ENCODE measurements at regions not wholly inside any gene's neighbourhood (a gene's known extent, or its start where the extent isn't known, plus 50 kb on each side); places are given as distances from the start of the nearest gene placed in this dataset.

DNA sequence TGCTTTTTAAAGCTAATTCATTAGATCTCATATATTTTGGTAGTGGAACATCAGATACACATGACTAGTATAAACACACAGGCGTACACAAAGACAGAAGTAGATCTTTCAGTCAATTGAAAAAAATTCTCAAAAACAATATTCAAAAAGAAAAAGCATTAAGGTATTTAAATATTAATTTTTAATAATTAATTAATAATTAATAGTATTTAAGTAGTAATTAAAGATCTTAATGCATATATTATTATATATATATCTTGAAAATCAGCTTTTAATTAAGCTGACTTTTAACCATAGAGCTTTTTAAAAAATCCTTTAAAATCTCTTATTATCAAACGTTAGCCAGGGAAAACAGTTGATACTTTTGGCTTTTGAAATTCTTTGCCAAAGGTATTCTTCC lies 489.4 kb upstream of the PCDH20 start:
- ATAC-seq = no peak
- TF ChIP-seq CSDC2 (CRISPR knock-in tag; IDR thresholded peaks at IDR 0.05) (no peak), PPARA (CRISPR knock-in tag; IDR thresholded peaks at IDR 0.05; ENCODE audit: borderline replicate concordance) (no peak), ISL1 (CRISPR knock-in tag; IDR thresholded peaks at IDR 0.05) (no peak), ZNF565 (CRISPR knock-in tag; conservative IDR thresholded peaks at IDR 0.05; ENCODE audit: low read depth) (no peak), BACH2 (CRISPR knock-in tag; IDR thresholded peaks at IDR 0.05; ENCODE audit: borderline replicate concordance) (no peak), SNAI2 (CRISPR knock-in tag; IDR thresholded peaks at IDR 0.05) (no peak), ARNTL (CRISPR knock-in tag; IDR thresholded peaks at IDR 0.05; ENCODE audit: borderline replicate concordance, low read depth) (no peak), TOX (CRISPR knock-in tag; IDR thresholded peaks at IDR 0.05; ENCODE audit: borderline replicate concordance) (no peak)

DNA sequence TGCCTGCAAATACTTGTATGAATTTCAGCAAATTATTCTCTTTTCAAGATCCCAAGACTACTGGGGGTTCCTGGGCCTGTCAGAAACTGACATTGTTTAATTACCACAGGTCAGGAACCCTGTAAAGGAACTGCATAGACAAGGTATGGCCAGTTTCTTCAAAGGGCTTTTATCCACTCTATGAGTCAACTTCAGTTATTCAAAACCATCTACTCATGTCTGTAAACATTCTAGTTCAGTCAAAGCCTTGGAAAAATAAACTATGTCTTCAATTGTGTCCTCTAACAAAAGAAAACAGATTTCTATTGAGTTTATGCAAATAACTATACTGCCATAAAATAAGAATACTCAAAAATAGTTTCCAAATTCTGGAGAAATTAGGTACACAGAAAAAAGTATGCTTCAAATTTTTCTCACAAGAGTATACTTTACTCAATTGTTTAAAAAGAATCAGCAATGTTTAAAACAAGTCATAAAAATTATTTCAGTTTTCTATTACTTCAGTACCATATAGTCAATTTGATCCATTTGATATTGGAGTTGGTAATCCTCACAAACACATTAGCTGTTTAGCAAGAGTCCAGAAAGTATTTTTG lies 486.4 kb upstream of the PCDH20 start:
- no peak for TF ChIP-seq ESRRG (CRISPR knock-in tag; IDR thresholded peaks at IDR 0.05)
- no peak for TF ChIP-seq PPARA (CRISPR knock-in tag; IDR thresholded peaks at IDR 0.05; ENCODE audit: borderline replicate concordance)
- TF ChIP-seq ARNTL (CRISPR knock-in tag; IDR thresholded peaks at IDR 0.05; ENCODE audit: borderline replicate concordance, low read depth) = no peak
- TF ChIP-seq ZFP30 (CRISPR knock-in tag; IDR thresholded peaks at IDR 0.05) = no peak
- no peak for TF ChIP-seq CSDC2 (CRISPR knock-in tag; IDR thresholded peaks at IDR 0.05)
- TF ChIP-seq ZC3H10 (CRISPR knock-in tag; IDR thresholded peaks at IDR 0.05) = no peak
- no peak for TF ChIP-seq ISL1 (CRISPR knock-in tag; IDR thresholded peaks at IDR 0.05)
- TF ChIP-seq ZNF70 (CRISPR knock-in tag; IDR thresholded peaks at IDR 0.05) = no peak
- no peak for TF ChIP-seq CREB5 (CRISPR knock-in tag; IDR thresholded peaks at IDR 0.05; ENCODE audit: low read depth)
- no peak for TF ChIP-seq ZNF8 (CRISPR knock-in tag; IDR thresholded peaks at IDR 0.05)
- no peak for TF ChIP-seq OSR1 (CRISPR knock-in tag; IDR thresholded peaks at IDR 0.05)
- no peak for TF ChIP-seq ZFP3 (CRISPR knock-in tag; IDR thresholded peaks at IDR 0.05)
- TF ChIP-seq, protein P1, sequence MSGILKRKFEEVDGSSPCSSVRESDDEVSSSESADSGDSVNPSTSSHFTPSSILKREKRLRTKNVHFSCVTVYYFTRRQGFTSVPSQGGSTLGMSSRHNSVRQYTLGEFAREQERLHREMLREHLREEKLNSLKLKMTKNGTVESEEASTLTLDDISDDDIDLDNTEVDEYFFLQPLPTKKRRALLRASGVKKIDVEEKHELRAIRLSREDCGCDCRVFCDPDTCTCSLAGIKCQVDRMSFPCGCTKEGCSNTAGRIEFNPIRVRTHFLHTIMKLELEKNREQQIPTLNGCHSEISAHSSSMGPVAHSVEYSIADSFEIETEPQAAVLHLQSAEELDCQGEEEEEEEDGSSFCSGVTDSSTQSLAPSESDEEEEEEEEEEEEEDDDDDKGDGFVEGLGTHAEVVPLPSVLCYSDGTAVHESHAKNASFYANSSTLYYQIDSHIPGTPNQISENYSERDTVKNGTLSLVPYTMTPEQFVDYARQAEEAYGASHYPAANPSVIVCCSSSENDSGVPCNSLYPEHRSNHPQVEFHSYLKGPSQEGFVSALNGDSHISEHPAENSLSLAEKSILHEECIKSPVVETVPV (CRISPR knock-in tag; IDR thresholded peaks at IDR 0.05) = no peak
- no peak for TF ChIP-seq SNAI2 (CRISPR knock-in tag; IDR thresholded peaks at IDR 0.05)
- TF ChIP-seq RARB (CRISPR knock-in tag; IDR thresholded peaks at IDR 0.05) = no peak
- TF ChIP-seq POU6F1 (CRISPR knock-in tag; IDR thresholded peaks at IDR 0.05; ENCODE audit: borderline replicate concordance, low read depth) = no peak
- no peak for TF ChIP-seq ZNF565 (CRISPR knock-in tag; conservative IDR thresholded peaks at IDR 0.05; ENCODE audit: low read depth)
- TF ChIP-seq PATZ1 (CRISPR knock-in tag; IDR thresholded peaks at IDR 0.05; ENCODE audit: borderline replicate concordance) = no peak
- no peak for TF ChIP-seq GLIS3 (CRISPR knock-in tag; IDR thresholded peaks at IDR 0.05)
- TF ChIP-seq TOX (CRISPR knock-in tag; IDR thresholded peaks at IDR 0.05; ENCODE audit: borderline replicate concordance) = no peak
- ATAC-seq = no peak

GRCh38 chr13:61900033-61900432 lies 484.4 kb upstream of the PCDH20 start:
- no peak for ATAC-seq
- TF ChIP-seq TCF4 (CRISPR knock-in tag; IDR thresholded peaks at IDR 0.05; ENCODE audit: borderline replicate concordance) = no peak
- TF ChIP-seq, protein P1 (CRISPR knock-in tag; IDR thresholded peaks at IDR 0.05) = no peak
- no peak for TF ChIP-seq ZNF565 (CRISPR knock-in tag; conservative IDR thresholded peaks at IDR 0.05; ENCODE audit: low read depth)
- TF ChIP-seq TSHZ2 (CRISPR knock-in tag; IDR thresholded peaks at IDR 0.05) = no peak
- TF ChIP-seq POU6F1 (CRISPR knock-in tag; IDR thresholded peaks at IDR 0.05; ENCODE audit: borderline replicate concordance, low read depth) = no peak
- no peak for TF ChIP-seq ZFP30 (CRISPR knock-in tag; IDR thresholded peaks at IDR 0.05)
- TF ChIP-seq ZNF70 (CRISPR knock-in tag; IDR thresholded peaks at IDR 0.05) = no peak
- no peak for TF ChIP-seq SNAI2 (CRISPR knock-in tag; IDR thresholded peaks at IDR 0.05)
- TF ChIP-seq OSR1 (CRISPR knock-in tag; IDR thresholded peaks at IDR 0.05) = no peak
- no peak for TF ChIP-seq PPARA (CRISPR knock-in tag; IDR thresholded peaks at IDR 0.05; ENCODE audit: borderline replicate concordance)
